ENCODE measurements at regions not wholly inside any gene's neighbourhood (a gene's known extent, or its start where the extent isn't known, plus 50 kb on each side); places are given as distances from the start of the nearest gene placed in this dataset.

DNA sequence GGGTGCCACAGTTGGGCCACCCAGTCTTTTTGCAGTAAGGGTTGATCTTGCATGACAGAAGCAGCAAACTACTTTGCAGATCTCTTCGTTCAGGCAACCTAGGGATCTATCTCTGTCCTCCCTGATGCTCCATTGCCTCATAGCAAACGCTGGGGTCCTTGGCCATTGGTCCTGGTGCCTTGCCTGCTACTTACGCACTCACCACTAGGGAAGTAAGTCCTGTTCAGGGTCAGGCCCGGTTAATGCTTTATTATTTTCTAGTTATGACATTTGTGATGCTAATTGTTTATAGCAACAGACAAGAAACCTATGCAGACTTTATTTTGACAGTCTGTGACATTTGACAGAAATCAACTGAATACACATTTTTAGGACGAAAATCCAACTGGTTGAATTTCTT lies 326.5 kb upstream of the FMN2 start:
- H3K36me3 ChIP-seq (ENCODE audit: insufficient read depth in 1 of 2, low read depth in 1 of 2) = no peaks in the 10 kb centered on the region
- H3K27me3 ChIP-seq (ENCODE audit: insufficient read depth in 3 of 3, low read length in 2 of 3) = no peaks in the 10 kb centered on the region
- no peaks in the 10 kb centered on the region for H3K9me3 ChIP-seq
- ATAC-seq = no peak
- 83 to 84% (median 84%) methylated on average over 5 of the region's 5 CpGs for WGBS, 3 donors
- H3K4me1 ChIP-seq = no peaks in the 10 kb centered on the region
- intact Hi-C loops (cut with DNase I) = no loop called here
- H3K4me3 ChIP-seq = no peak overlapping the region
- TF ChIP-seq, protein P1, sequence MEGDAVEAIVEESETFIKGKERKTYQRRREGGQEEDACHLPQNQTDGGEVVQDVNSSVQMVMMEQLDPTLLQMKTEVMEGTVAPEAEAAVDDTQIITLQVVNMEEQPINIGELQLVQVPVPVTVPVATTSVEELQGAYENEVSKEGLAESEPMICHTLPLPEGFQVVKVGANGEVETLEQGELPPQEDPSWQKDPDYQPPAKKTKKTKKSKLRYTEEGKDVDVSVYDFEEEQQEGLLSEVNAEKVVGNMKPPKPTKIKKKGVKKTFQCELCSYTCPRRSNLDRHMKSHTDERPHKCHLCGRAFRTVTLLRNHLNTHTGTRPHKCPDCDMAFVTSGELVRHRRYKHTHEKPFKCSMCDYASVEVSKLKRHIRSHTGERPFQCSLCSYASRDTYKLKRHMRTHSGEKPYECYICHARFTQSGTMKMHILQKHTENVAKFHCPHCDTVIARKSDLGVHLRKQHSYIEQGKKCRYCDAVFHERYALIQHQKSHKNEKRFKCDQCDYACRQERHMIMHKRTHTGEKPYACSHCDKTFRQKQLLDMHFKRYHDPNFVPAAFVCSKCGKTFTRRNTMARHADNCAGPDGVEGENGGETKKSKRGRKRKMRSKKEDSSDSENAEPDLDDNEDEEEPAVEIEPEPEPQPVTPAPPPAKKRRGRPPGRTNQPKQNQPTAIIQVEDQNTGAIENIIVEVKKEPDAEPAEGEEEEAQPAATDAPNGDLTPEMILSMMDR (IDR thresholded peaks at IDR 0.05) = no peak
- H3K27ac ChIP-seq = no peak overlapping the region
- DNase-seq = no peak

DNA sequence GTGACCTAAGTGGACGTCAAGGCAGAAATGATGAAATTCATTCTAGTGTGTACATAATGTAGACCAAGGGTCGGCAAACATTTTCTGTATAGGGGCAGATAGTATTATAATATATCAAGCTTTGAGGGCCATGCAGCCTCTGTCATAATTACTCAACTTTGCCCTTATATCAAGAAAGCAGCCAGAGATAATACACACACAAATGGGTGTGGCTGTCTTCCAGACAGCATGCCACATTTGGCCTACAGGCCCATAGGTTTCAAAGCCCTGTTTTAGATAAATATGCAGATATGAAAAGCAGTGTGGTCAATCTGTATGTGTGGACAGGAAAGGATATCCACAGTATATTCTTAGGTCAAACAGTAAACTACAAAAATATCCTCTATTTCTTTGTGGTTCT lies 320.1 kb upstream of the FMN2 start:
- DNase-seq (no peak), ATAC-seq (no peak)
- TF ChIP-seq, protein P1 (IDR thresholded peaks at IDR 0.05) = no peak
- Histone ChIP-seq H3K27me3 (ENCODE audit: insufficient read depth in 3 of 3, low read length in 2 of 3) (no peaks in the 10 kb centered on the region), H3K27ac (no peak overlapping the region), H3K4me3 (no peak overlapping the region), H3K4me1 (no peaks in the 10 kb centered on the region), H3K36me3 (ENCODE audit: insufficient read depth in 1 of 2, low read depth in 1 of 2) (no peaks in the 10 kb centered on the region), H3K9me3 (no peaks in the 10 kb centered on the region)
- WGBS, 3 donors = 90 to 96% (median 92%) methylated on average over 2 of the region's 2 CpGs
- intact Hi-C loops (cut with DNase I) = no loop called here

- Histone ChIP-seq H3K36me3 (ENCODE audit: insufficient read depth in 1 of 2, low read depth in 1 of 2) (no peaks in the 10 kb centered on the region), H3K27me3 (ENCODE audit: insufficient read depth in 3 of 3, low read length in 2 of 3) (no peaks in the 10 kb centered on the region), H3K9me3 (no peaks in the 10 kb centered on the region), H3K27ac (no peak overlapping the region), H3K4me3 (no peak overlapping the region), H3K4me1 (no peaks in the 10 kb centered on the region)
- ATAC-seq (no peak), DNase-seq (no peak)
- WGBS, 3 donors = 82 to 86% (median 84%) methylated on average over 4 of the region's 4 CpGs
- intact Hi-C loops (cut with DNase I) = no loop called here
- TF ChIP-seq, protein P1 (IDR thresholded peaks at IDR 0.05) = no peak
Observed at GRCh38 chr1:239772446-239772845, 319.2 kb upstream of the FMN2 start.

GRCh38 chr1:239775466-239775865 lies 316.2 kb upstream of the FMN2 start:
- no peaks in the 10 kb centered on the region for H3K27me3 ChIP-seq (ENCODE audit: insufficient read depth in 3 of 3, low read length in 2 of 3)
- H3K9me3 ChIP-seq = no peaks in the 10 kb centered on the region
- TF ChIP-seq, protein P1 (IDR thresholded peaks at IDR 0.05) = no peak
- H3K27ac ChIP-seq = no peak overlapping the region
- 63 to 76% (median 70%) methylated on average over 6 of the region's 6 CpGs for WGBS, 3 donors
- H3K4me1 ChIP-seq = no peaks in the 10 kb centered on the region
- ATAC-seq (no peak), DNase-seq (no peak)
- intact Hi-C loops (cut with DNase I) = no loop called here
- H3K4me3 ChIP-seq = no peak overlapping the region
- H3K36me3 ChIP-seq (ENCODE audit: insufficient read depth in 1 of 2, low read depth in 1 of 2) = no peaks in the 10 kb centered on the region

GRCh38 chr1:239778208-239778813 lies 313.4 kb upstream of the FMN2 start:
- ATAC-seq = no peak
- no peaks in the 10 kb centered on the region for H3K4me1 ChIP-seq
- WGBS, 3 donors = 27 to 38% (median 34%) methylated on average over 6 of the region's 6 CpGs
- H3K27ac ChIP-seq = no peak overlapping the region
- DNase-seq = no peak
- H3K27me3 ChIP-seq (ENCODE audit: insufficient read depth in 3 of 3, low read length in 2 of 3) = no peaks in the 10 kb centered on the region
- intact Hi-C loops (cut with DNase I) = no loop called here
- no peaks in the 10 kb centered on the region for H3K9me3 ChIP-seq
- H3K36me3 ChIP-seq (ENCODE audit: insufficient read depth in 1 of 2, low read depth in 1 of 2) = no peaks in the 10 kb centered on the region
- TF ChIP-seq, protein P1 (IDR thresholded peaks at IDR 0.05) = no peak
- no peak overlapping the region for H3K4me3 ChIP-seq
